GM12878 (cell line): ENCODE measurements at regions not wholly inside any gene's neighbourhood (a gene's known extent, or its start where the extent isn't known, plus 50 kb on each side); places are given as distances from the start of the nearest gene placed in this dataset.

Experiments used
- ATAC-seq: fragments of 200-7000 bp; cut with Tn5 transposase; 3 replicates; pipeline ENCODE4 v1.9.1; 2020; ENCODE audit warnings: mild to moderate bottlenecking, moderate library complexity
- BruUV-seq: library from RNA; stranded (reverse); fragments of 400-500 nt; replicated peaks from 2 replicates; lab custom pipeline; 2021; lab: Mats Ljungman, UMichigan
- CTCF ChIA-PET: fragments of 300-600 bp; sonication (Branson Sonifier 250); formaldehyde crosslinking; extraction: SDS; loops from one replicate; lab custom pipeline; 2021; ENCODE audit warnings: inconsistent platforms; lab: Yijun Ruan, JAX
- POLR2A ChIA-PET: fragments of 350-600 bp; formaldehyde crosslinking; extraction: SDS; loops from one replicate; lab custom pipeline; 2021; ENCODE audit warnings: inconsistent platforms; lab: Charles Lee
- RAD21 ChIA-PET: fragments of 300-600 bp; sonication (Branson Sonifier 250); formaldehyde crosslinking; loops from one replicate; lab custom pipeline; 2023; ENCODE audit warnings: antibody characterized with exemption; ENCODE audit not compliant: unreplicated experiment; lab: Charles Lee
- SMC1A ChIA-PET: fragments of 300-600 bp; sonication (Branson Sonifier 250); formaldehyde crosslinking; loops from one replicate; lab custom pipeline; 2023; ENCODE audit not compliant: unreplicated experiment, uncharacterized antibody; lab: Charles Lee
- DNase-seq: peaks from one replicate; pipeline ENCODE4 v3.0.0-alpha.2; 2011; ENCODE audit warnings: low read depth, low spot score
- FAIRE-seq: peaks from 3 replicates; lab custom pipeline; 2011; peaks lifted over from hg19 to GRCh38; lab: Jason Lieb, UNC
- H2AFZ ChIP-seq: 2 replicates; pipeline ENCODE4 v1.6.0; 2011; ENCODE audit warnings: low read depth, low read length, control low read depth; ENCODE audit not compliant: control insufficient read depth
- H3K27ac ChIP-seq: 2 replicates; pipeline ENCODE4 v1.5.1; 2011; ENCODE audit warnings: control low read depth; ENCODE audit not compliant: control insufficient read depth, insufficient read depth
- H3K27me3 ChIP-seq, 2 experiments: replicated peaks in 1 of 2; 2 replicates each; pipeline versions ENCODE4 v1.6.0 to v1.6.1; 2011; ENCODE audit warnings: low read length in 1 of 2; ENCODE audit not compliant: control insufficient read depth in 2 of 2, insufficient read depth in 2 of 2
- H3K36me3 ChIP-seq, 2 experiments: 2 replicates each; pipeline ENCODE4 v1.5.1; 2011; ENCODE audit warnings: low read length in 1 of 2; ENCODE audit not compliant: control insufficient read depth in 2 of 2, insufficient read depth in 2 of 2
- H3K4me1 ChIP-seq: 2 replicates; pipeline ENCODE4 v1.6.1; 2011; ENCODE audit warnings: mild to moderate bottlenecking, low read length, moderate library complexity, mixed read lengths; ENCODE audit not compliant: control insufficient read depth, insufficient read depth
- H3K4me2 ChIP-seq: 2 replicates; pipeline ENCODE4 v1.6.0; 2011; ENCODE audit warnings: control low read depth; ENCODE audit not compliant: control insufficient read depth, insufficient read depth
- H3K4me3 ChIP-seq: fragments of 200-600 bp; sonication (generic); 2 replicates; pipeline ENCODE4 v1.5.1; 2016
- H3K79me2 ChIP-seq: 2 replicates; pipeline ENCODE4 v1.6.0; 2011; ENCODE audit warnings: low read length; ENCODE audit not compliant: control insufficient read depth, insufficient read depth
- H3K9ac ChIP-seq: 2 replicates; pipeline ENCODE4 v1.8.0; 2011; ENCODE audit warnings: low read length, control low read depth, mixed read lengths; ENCODE audit not compliant: control insufficient read depth, insufficient read depth
- H3K9me3 ChIP-seq: replicated peaks from 3 replicates; pipeline ENCODE4 v1.5.1; 2011; ENCODE audit warnings: mild to moderate bottlenecking, low read length; ENCODE audit not compliant: control insufficient read depth, insufficient read depth
- H4K20me1 ChIP-seq: 2 replicates; pipeline ENCODE4 v1.6.0; 2011; ENCODE audit not compliant: control insufficient read depth, insufficient read depth
- BHLHE40 ChIP-seq, 2 experiments: fragments of 450-650 bp in 1 of 2; IDR thresholded peaks; 2 replicates each; pipeline ENCODE4 v1.6.1; 2011 to 2017; ENCODE audit warnings: low read depth in 2 of 2, borderline replicate concordance in 1 of 2, improper control_type of control experiment in 1 of 2, low read length in 1 of 2, mild to moderate bottlenecking in 1 of 2
- NFXL1 ChIP-seq: fragments of 450-650 bp; IDR thresholded peaks from 2 replicates; pipeline ENCODE4 v1.6.1; 2017; ENCODE audit warnings: antibody characterized with exemption, mild to moderate bottlenecking, borderline replicate concordance
- NFYB ChIP-seq: IDR thresholded peaks from 2 replicates; pipeline ENCODE4 v1.6.1; 2011; ENCODE audit warnings: low read depth, mild to moderate bottlenecking, low read length, improper control_type of control experiment, moderate library complexity; ENCODE audit not compliant: insufficient read depth
- RAD51 ChIP-seq: fragments of 450-650 bp; IDR thresholded peaks from 2 replicates; pipeline ENCODE4 v1.6.1; 2016; ENCODE audit warnings: moderate library complexity, mild to moderate bottlenecking, inconsistent platforms
- SP1 ChIP-seq: IDR thresholded peaks from one replicate; pipeline ENCODE4 v1.6.1; 2011; ENCODE audit warnings: low read depth, low read length
- SREBF1 ChIP-seq: IDR thresholded peaks from 2 replicates; pipeline ENCODE4 v1.6.1; 2012; ENCODE audit warnings: mild to moderate bottlenecking, low read length
- STAT1 ChIP-seq: fragments of 450-650 bp; conservative IDR thresholded peaks from 2 replicates; pipeline ENCODE4 v1.6.1; 2014; ENCODE audit warnings: antibody characterized with exemption, mild to moderate bottlenecking
- WRNIP1 ChIP-seq: IDR thresholded peaks from 2 replicates; pipeline ENCODE4 v1.6.1; 2011; ENCODE audit warnings: low read depth, low read length, improper control_type of control experiment, borderline replicate concordance
- ZZZ3 ChIP-seq: IDR thresholded peaks from 2 replicates; pipeline ENCODE4 v1.6.1; 2011; ENCODE audit warnings: low read depth; ENCODE audit not compliant: control insufficient read depth, insufficient read length
- WGBS: methylation state at CpG from one replicate; pipeline ENCODE4 v1.1.6; 2016; ENCODE audit warnings: low lambda C conversion rate; ENCODE audit not compliant: insufficient replicate concordance, insufficient coverage; ENCODE audit errors: missing lambda C conversion rate; 5-methylcytosine and 5-hydroxymethylcytosine counted together
- in situ Hi-C: fragments of 300-500 bp; cut with MboI; formaldehyde crosslinking; loops from 9 replicates; pipeline ENCODE4 v1.14.3; 2018; ENCODE audit warnings: mixed read lengths
- intact Hi-C: fragments of 100-400 bp; cut with micrococcal nuclease; formaldehyde crosslinking; loops from one replicate; pipeline ENCODE4 v1.14.2; 2022; ENCODE audit not compliant: unreplicated experiment
- TF ChIP-seq, protein P1 (sequence below): fragments of 450-650 bp; formaldehyde crosslinking; IDR thresholded peaks from 2 replicates; pipeline ENCODE4 v1.5.0; 2022; ENCODE audit warnings: mild to moderate bottlenecking, missing genetic modification characterization

DNA sequence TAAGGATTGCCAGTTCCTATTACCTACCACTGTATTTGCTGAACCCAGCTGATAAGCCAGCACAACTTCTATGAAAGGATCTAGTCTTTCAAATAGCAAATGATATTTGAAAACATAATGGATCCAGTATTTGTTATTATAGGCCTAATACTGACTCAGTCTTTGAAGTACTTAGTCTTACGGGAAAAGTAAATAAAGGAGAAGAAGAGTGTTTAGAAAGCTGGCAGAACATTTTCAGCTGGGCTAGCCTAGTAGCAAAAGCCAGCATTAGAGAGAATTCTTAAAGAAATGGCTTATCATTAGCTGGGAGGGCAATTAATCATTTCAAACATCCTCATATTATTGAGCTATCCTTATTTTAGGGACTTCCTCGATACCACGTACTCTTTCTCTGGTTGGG, 101.4 kb upstream of the GOLIM4 start:
- FAIRE-seq (no peak), ATAC-seq (no peak), DNase-seq (no peak)
- TF ChIP-seq NFYB (no peak), WRNIP1 (no peak), ZZZ3 (no peak), NFXL1 (no peak), SREBF1 (no peak), BHLHE40 (IDR thresholded peaks at IDR 0.05; ENCODE audit: borderline replicate concordance in 1 of 2, low read depth in 2 of 2, low read length in 1 of 2) (no peak), SP1 (no peak), RAD51 (no peak), STAT1 (no peak)
- TF ChIP-seq, protein P1, sequence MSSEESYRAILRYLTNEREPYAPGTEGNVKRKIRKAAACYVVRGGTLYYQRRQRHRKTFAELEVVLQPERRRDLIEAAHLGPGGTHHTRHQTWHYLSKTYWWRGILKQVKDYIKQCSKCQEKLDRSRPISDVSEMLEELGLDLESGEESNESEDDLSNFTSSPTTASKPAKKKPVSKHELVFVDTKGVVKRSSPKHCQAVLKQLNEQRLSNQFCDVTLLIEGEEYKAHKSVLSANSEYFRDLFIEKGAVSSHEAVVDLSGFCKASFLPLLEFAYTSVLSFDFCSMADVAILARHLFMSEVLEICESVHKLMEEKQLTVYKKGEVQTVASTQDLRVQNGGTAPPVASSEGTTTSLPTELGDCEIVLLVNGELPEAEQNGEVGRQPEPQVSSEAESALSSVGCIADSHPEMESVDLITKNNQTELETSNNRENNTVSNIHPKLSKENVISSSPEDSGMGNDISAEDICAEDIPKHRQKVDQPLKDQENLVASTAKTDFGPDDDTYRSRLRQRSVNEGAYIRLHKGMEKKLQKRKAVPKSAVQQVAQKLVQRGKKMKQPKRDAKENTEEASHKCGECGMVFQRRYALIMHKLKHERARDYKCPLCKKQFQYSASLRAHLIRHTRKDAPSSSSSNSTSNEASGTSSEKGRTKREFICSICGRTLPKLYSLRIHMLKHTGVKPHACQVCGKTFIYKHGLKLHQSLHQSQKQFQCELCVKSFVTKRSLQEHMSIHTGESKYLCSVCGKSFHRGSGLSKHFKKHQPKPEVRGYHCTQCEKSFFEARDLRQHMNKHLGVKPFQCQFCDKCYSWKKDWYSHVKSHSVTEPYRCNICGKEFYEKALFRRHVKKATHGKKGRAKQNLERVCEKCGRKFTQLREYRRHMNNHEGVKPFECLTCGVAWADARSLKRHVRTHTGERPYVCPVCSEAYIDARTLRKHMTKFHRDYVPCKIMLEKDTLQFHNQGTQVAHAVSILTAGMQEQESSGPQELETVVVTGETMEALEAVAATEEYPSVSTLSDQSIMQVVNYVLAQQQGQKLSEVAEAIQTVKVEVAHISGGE (CRISPR knock-in tag): no peak
- H3K9me3 ChIP-seq: no peaks in the 10 kb centered on the region
- H3K27ac ChIP-seq: no peak overlapping the region
- no peaks in the 10 kb centered on the region for H3K36me3 ChIP-seq
- H3K4me3 ChIP-seq: no peak overlapping the region
- WGBS: 33% methylated on average over 3 of the region's 3 CpGs
- intact Hi-C loops: no loop called here
- CTCF ChIA-PET: interaction anchor here (1.3 kb wide), 1 partner anchor 14 kb away, joined by 7 read pairs; no protein-coding TSS in a partner anchor
- no peaks in the 10 kb centered on the region for H4K20me1 ChIP-seq
- H3K9ac ChIP-seq: no peak overlapping the region
- H3K4me2 ChIP-seq: no peak overlapping the region
- H3K79me2 ChIP-seq: no peaks in the 10 kb centered on the region
- no peaks in the 10 kb centered on the region for H3K27me3 ChIP-seq
- RAD21 ChIA-PET: no interaction called here
- in situ Hi-C loops: no loop called here
- SMC1A ChIA-PET: interaction anchor here (1.4 kb wide), 1 partner anchor 14 kb away, joined by 4 read pairs; no protein-coding TSS in a partner anchor
- no peaks in the 10 kb centered on the region for H3K4me1 ChIP-seq
- POLR2A ChIA-PET: no interaction called here
- no peak overlapping the region for H2AFZ ChIP-seq
- BruUV-seq: no TSS peak
